SK-N-MC (cell line): ENCODE measurements at regions not wholly inside any gene's neighbourhood (a gene's known extent, or its start where the extent isn't known, plus 50 kb on each side); places are given as distances from the start of the nearest gene placed in this dataset.

Experiments used
- EZH2 ChIP-seq: fragments of 200-600 bp; sonication (generic); IDR thresholded peaks from one replicate; pipeline ENCODE4 v1.6.1; 2017; ENCODE audit warnings: antibody characterized with exemption
- POLR2AphosphoS5 ChIP-seq: IDR thresholded peaks from 2 replicates; pipeline ENCODE4 v1.6.1; 2012; ENCODE audit warnings: mild to moderate bottlenecking, low read depth, low read length, borderline replicate concordance

DNA sequence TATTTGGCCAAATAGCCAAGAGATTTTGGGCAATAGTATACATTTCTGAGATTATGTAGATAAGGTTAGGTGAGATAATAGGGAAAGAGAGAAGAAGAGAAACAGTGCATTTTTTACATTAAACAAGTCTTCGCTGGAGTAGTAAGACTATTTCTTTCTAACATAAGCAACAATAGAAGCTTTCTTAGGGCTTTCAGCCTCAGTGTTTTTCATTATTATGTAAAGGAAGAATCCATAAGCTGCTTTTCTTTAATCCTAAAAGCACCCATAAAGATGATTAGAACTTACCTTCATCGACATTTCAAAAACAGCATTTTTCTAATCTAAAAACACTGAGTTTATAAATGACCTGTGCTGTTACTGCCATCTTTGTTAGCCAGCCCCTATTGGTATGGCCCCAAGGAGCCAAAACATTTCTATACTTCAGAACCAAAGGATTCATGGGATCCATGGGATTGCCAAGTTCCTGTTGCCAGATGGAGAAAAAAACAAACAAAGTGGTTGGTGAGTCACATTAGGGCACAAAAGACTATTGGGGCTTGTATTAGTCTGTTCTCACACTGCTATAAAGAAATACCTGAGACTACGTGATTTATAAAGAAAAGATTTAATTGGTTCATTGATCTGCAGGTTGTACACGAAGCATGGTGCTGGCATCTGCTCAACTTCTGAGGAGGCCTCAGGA is 88.2 kb downstream of the SCG2 start:
- no peak for TF ChIP-seq EZH2
- no peak for TF ChIP-seq POLR2AphosphoS5
